ENCODE measurements at regions not wholly inside any gene's neighbourhood (a gene's known extent, or its start where the extent isn't known, plus 50 kb on each side); places are given as distances from the start of the nearest gene placed in this dataset.
A peak's percentile ranks its signal among the peaks of the same experiment; 100 is the strongest.

DNA sequence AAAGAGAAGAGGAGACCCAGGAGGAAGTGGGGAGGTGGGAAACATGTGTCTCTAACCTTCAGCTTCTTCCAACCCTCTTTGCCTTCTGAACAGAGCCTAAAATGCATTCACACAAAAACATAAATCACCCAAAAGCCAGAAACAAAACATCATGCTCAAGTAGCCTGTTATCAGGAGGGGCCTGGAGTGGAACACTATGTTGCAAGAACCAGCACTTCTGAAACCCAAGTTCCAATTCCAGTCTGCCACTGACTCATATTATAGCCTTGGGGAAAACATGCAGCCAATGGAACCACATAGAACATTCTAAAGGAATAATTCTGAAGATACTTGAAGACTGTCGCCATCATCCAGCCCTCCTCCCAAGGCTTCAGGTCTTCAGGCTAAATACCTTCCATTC lies 169.8 kb upstream of the PLXNC1 start:
- Histone ChIP-seq H3K9me3 (ENCODE audit: insufficient read depth, low read depth, low read length) (no peaks in the 10 kb centered on the region), H3K9ac (ENCODE audit: low read length) (no peak overlapping the region), H3K36me3 (ENCODE audit: insufficient read depth, low read length) (no peaks in the 10 kb centered on the region), H3K27ac (ENCODE audit: low read depth, low read length) (no peak overlapping the region), H3K4me3 (ENCODE audit: insufficient read depth, low read depth, low read length) (no peak overlapping the region), H3K79me2 (ENCODE audit: insufficient read depth, low read length) (no peaks in the 10 kb centered on the region), H2AFZ (ENCODE audit: low read depth, low read length) (no peak overlapping the region), H3K4me1 (ENCODE audit: insufficient read depth, low read length) (peaks cover 3% of the 10 kb centered on the region), H3K27me3 (ENCODE audit: insufficient read depth, low read length) (no peaks in the 10 kb centered on the region), H3K4me2 (ENCODE audit: low read length) (no peak overlapping the region), H4K20me1 (ENCODE audit: insufficient read depth, low read length) (no peaks in the 10 kb centered on the region)
- no peak overlapping the region for H3K27ac Mint-ChIP-seq (ENCODE audit: unreplicated experiment)
- FAIRE-seq: no peak
- no peak overlapping the region for H3K4me3 Mint-ChIP-seq (ENCODE audit: unreplicated experiment)
- H3K36me3 Mint-ChIP-seq (ENCODE audit: low read depth, unreplicated experiment): no peaks in the 10 kb centered on the region
- no peaks in the 10 kb centered on the region for H3K4me1 Mint-ChIP-seq (ENCODE audit: low read depth, unreplicated experiment)
- peak; percentile 74 for DNase-seq (ENCODE audit: low read depth)
- H3K9me3 Mint-ChIP-seq (ENCODE audit: unreplicated experiment): no peaks in the 10 kb centered on the region
- TF ChIP-seq, protein P1, sequence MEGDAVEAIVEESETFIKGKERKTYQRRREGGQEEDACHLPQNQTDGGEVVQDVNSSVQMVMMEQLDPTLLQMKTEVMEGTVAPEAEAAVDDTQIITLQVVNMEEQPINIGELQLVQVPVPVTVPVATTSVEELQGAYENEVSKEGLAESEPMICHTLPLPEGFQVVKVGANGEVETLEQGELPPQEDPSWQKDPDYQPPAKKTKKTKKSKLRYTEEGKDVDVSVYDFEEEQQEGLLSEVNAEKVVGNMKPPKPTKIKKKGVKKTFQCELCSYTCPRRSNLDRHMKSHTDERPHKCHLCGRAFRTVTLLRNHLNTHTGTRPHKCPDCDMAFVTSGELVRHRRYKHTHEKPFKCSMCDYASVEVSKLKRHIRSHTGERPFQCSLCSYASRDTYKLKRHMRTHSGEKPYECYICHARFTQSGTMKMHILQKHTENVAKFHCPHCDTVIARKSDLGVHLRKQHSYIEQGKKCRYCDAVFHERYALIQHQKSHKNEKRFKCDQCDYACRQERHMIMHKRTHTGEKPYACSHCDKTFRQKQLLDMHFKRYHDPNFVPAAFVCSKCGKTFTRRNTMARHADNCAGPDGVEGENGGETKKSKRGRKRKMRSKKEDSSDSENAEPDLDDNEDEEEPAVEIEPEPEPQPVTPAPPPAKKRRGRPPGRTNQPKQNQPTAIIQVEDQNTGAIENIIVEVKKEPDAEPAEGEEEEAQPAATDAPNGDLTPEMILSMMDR (IDR thresholded peaks at IDR 0.05; ENCODE audit: insufficient read depth, low read depth, low read length): no peak
- no peak for TF ChIP-seq EZH2 (IDR thresholded peaks at IDR 0.05; ENCODE audit: insufficient read depth, low read length)
- peaks cover 4% of the 10 kb centered on the region for H3K27me3 Mint-ChIP-seq (ENCODE audit: low read depth, unreplicated experiment)

DNA sequence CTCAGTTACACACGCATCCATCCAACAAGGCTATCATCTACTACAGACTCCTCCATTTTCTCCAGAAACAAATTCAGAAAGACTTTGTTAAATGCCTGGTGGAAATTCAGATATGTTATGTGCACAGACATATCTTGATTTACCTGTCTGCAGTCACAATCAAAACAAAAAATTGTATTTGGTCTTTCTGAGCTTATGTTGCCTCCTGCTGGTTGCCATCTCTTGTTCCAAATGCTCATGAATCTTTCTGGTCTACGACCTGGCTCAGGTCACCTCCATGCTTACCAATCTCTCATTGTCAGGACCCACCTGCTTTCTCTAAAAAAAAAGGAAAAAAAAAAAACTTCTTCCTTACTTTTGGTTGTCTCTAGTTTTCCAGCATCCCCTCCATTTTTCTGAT lies 169.2 kb upstream of the PLXNC1 start:
- H3K36me3 ChIP-seq (ENCODE audit: insufficient read depth, low read length): no peaks in the 10 kb centered on the region
- H3K4me1 ChIP-seq (ENCODE audit: insufficient read depth, low read length): peaks cover 3% of the 10 kb centered on the region
- no peak overlapping the region for H3K27ac Mint-ChIP-seq (ENCODE audit: unreplicated experiment)
- TF ChIP-seq, protein P1 (IDR thresholded peaks at IDR 0.05; ENCODE audit: insufficient read depth, low read depth, low read length): peak; percentile 28
- TF ChIP-seq EZH2 (IDR thresholded peaks at IDR 0.05; ENCODE audit: insufficient read depth, low read length): no peak
- peak; percentile 15 for DNase-seq (ENCODE audit: low read depth)
- no peaks in the 10 kb centered on the region for H3K36me3 Mint-ChIP-seq (ENCODE audit: low read depth, unreplicated experiment)
- H3K9me3 Mint-ChIP-seq (ENCODE audit: unreplicated experiment): no peaks in the 10 kb centered on the region
- no peak overlapping the region for H3K27ac ChIP-seq (ENCODE audit: low read depth, low read length)
- H3K4me2 ChIP-seq (ENCODE audit: low read length): no peak overlapping the region
- H3K79me2 ChIP-seq (ENCODE audit: insufficient read depth, low read length): no peaks in the 10 kb centered on the region
- FAIRE-seq: no peak
- H3K4me1 Mint-ChIP-seq (ENCODE audit: low read depth, unreplicated experiment): no peaks in the 10 kb centered on the region
- no peak overlapping the region for H3K4me3 ChIP-seq (ENCODE audit: insufficient read depth, low read depth, low read length)
- H3K27me3 Mint-ChIP-seq (ENCODE audit: low read depth, unreplicated experiment): peaks cover 4% of the 10 kb centered on the region
- H3K9me3 ChIP-seq (ENCODE audit: insufficient read depth, low read depth, low read length): no peaks in the 10 kb centered on the region
- no peak overlapping the region for H3K4me3 Mint-ChIP-seq (ENCODE audit: unreplicated experiment)
- no peak overlapping the region for H2AFZ ChIP-seq (ENCODE audit: low read depth, low read length)
- no peak overlapping the region for H3K9ac ChIP-seq (ENCODE audit: low read length)
- no peaks in the 10 kb centered on the region for H3K27me3 ChIP-seq (ENCODE audit: insufficient read depth, low read length)
- H4K20me1 ChIP-seq (ENCODE audit: insufficient read depth, low read length): no peaks in the 10 kb centered on the region

DNA sequence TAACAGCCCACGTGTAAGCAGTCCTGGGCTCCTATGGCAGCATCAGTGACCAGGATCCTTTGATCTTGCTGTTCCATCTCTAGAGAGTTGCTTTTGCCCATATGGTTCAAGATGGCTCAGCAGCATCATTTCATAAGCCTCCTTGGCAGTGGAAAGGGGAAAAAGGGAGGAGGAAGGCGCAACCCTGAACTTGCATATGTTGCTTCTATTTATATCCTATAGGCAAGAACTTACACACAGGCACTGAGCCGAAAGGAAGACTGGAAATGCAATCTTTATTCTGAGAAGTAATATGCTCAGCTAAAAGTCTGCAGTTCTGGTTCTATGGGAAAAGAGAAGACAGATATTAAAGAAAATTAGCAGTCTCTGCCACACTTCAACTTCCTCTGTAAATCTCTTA lies 167.7 kb upstream of the PLXNC1 start:
- no peak for DNase-seq (ENCODE audit: low read depth)
- Histone ChIP-seq H3K4me1 (ENCODE audit: insufficient read depth, low read length) (peaks cover 3% of the 10 kb centered on the region), H3K36me3 (ENCODE audit: insufficient read depth, low read length) (no peaks in the 10 kb centered on the region), H3K4me3 (ENCODE audit: insufficient read depth, low read depth, low read length) (no peak overlapping the region), H3K9me3 (ENCODE audit: insufficient read depth, low read depth, low read length) (no peaks in the 10 kb centered on the region), H3K79me2 (ENCODE audit: insufficient read depth, low read length) (no peaks in the 10 kb centered on the region), H3K27me3 (ENCODE audit: insufficient read depth, low read length) (no peaks in the 10 kb centered on the region), H3K4me2 (ENCODE audit: low read length) (no peak overlapping the region), H3K9ac (ENCODE audit: low read length) (no peak overlapping the region), H3K27ac (ENCODE audit: low read depth, low read length) (no peak overlapping the region), H2AFZ (ENCODE audit: low read depth, low read length) (no peak overlapping the region), H4K20me1 (ENCODE audit: insufficient read depth, low read length) (no peaks in the 10 kb centered on the region)
- no peaks in the 10 kb centered on the region for H3K4me1 Mint-ChIP-seq (ENCODE audit: low read depth, unreplicated experiment)
- FAIRE-seq: no peak
- H3K9me3 Mint-ChIP-seq (ENCODE audit: unreplicated experiment): no peaks in the 10 kb centered on the region
- no peak overlapping the region for H3K4me3 Mint-ChIP-seq (ENCODE audit: unreplicated experiment)
- no peak overlapping the region for H3K27ac Mint-ChIP-seq (ENCODE audit: unreplicated experiment)
- peaks cover 4% of the 10 kb centered on the region for H3K27me3 Mint-ChIP-seq (ENCODE audit: low read depth, unreplicated experiment)
- no peaks in the 10 kb centered on the region for H3K36me3 Mint-ChIP-seq (ENCODE audit: low read depth, unreplicated experiment)
- TF ChIP-seq, protein P1 (IDR thresholded peaks at IDR 0.05; ENCODE audit: insufficient read depth, low read depth, low read length): no peak
- TF ChIP-seq EZH2 (IDR thresholded peaks at IDR 0.05; ENCODE audit: insufficient read depth, low read length): no peak
